Stomach smooth muscle (tissue), 2 donors: ENCODE measurements at regions not wholly inside any gene's neighbourhood (a gene's known extent, or its start where the extent isn't known, plus 50 kb on each side); places are given as distances from the start of the nearest gene placed in this dataset.
"Not testable (repeated sequence)": the region's sequence is repeated elsewhere in the genome, so short reads cannot be mapped to it uniquely, and the experiment has no call there.

Source experiments
- H3K27ac ChIP-seq: one replicate; pipeline ENCODE4 v1.7.0; 2013; ENCODE audit warnings: mild to moderate bottlenecking, low read length, inconsistent platforms
- H3K27me3 ChIP-seq, 2 donors: one replicate each; pipeline ENCODE4 v1.7.0; 2013; ENCODE audit warnings: low read length in 2 of 2; ENCODE audit not compliant: insufficient read depth in 2 of 2, control insufficient read depth in 1 of 2
- H3K36me3 ChIP-seq, 2 donors: one replicate each; pipeline ENCODE4 v1.7.0; 2013; ENCODE audit warnings: low read length in 2 of 2; ENCODE audit not compliant: control insufficient read depth in 2 of 2, insufficient read depth in 2 of 2
- H3K4me1 ChIP-seq: one replicate; pipeline ENCODE4 v1.7.0; 2013; ENCODE audit warnings: low read length; ENCODE audit not compliant: control insufficient read depth, insufficient read depth
- H3K4me3 ChIP-seq, 2 donors: one replicate each; pipeline ENCODE4 v1.7.0; 2013; ENCODE audit warnings: low read length in 2 of 2
- H3K9ac ChIP-seq, 2 donors: one replicate each; pipeline ENCODE4 v1.7.0; 2013; ENCODE audit warnings: low read length in 2 of 2, mild to moderate bottlenecking in 1 of 2
- H3K9me3 ChIP-seq, 2 donors: one replicate each; pipeline ENCODE4 v1.7.0; 2013; ENCODE audit warnings: low read length in 2 of 2; ENCODE audit not compliant: control insufficient read depth in 2 of 2
- donor health status: healthy.
- donor health status: Pancreatic carcinoma.

DNA sequence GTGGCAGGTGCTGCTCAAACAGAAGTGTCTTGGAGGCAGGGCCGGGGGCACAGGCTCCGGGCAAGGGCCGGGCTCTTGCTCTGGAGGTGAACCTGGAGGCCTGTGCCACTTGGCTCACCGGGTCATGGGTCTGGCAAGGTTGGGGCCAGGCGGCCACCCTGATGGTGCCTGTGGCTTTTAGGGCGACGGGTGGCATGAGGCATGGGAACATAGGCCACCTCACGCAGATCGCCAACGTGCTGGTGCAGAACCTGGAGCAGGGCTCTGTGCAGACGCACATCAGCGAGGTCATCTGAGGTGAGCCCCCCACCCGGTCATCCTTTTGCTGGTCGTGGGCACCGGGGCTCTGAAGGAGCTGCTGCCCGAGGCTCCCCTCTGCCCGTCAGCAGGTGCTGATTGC lies 202.7 kb downstream of the LIPI start:
- not testable (repeated sequence) for H3K36me3 ChIP-seq, H3K4me1 ChIP-seq, H3K9me3 ChIP-seq, H3K27ac ChIP-seq, H3K9ac ChIP-seq, H3K27me3 ChIP-seq, H3K4me3 ChIP-seq

DNA sequence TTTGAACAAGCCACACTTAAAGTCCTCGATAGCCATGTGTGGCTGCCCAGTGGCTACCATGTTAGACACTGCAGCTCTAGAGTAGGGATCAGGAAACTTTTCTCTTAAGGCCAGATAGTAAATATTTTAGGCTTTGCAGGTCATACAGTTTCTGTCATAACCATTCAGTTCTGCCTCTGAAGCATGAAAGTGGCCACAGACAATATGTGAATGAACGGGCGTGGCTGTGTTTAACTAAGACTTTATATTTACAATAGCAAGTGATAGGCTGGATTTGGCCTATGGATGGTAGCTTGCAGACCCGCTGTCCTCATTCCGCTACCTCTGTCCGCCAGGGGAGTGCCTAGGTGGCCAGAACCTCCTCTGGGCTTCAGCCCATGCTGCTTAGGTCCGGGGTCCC lies 204.6 kb downstream of the LIPI start:
- not testable (repeated sequence) for H3K4me1 ChIP-seq, H3K4me3 ChIP-seq, H3K9ac ChIP-seq, H3K27me3 ChIP-seq, H3K9me3 ChIP-seq, H3K27ac ChIP-seq, H3K36me3 ChIP-seq

- not testable (repeated sequence) for H3K9me3 ChIP-seq, H3K27me3 ChIP-seq, H3K27ac ChIP-seq
Measured at GRCh38 chr21:13986996-13987958, 223.5 kb downstream of the LIPI start.

GRCh38 chr21:13985865-13986863 lies 224.6 kb downstream of the LIPI start:
- not testable (repeated sequence) for H3K9me3 ChIP-seq, H3K27ac ChIP-seq, H3K36me3 ChIP-seq, H3K9ac ChIP-seq, H3K4me1 ChIP-seq, H3K27me3 ChIP-seq, H3K4me3 ChIP-seq

More at GRCh38 chr21:13986996-13987958, 223.5 kb downstream of the LIPI start:
- not testable (repeated sequence) for H3K4me3 ChIP-seq, H3K4me1 ChIP-seq, H3K9ac ChIP-seq, H3K36me3 ChIP-seq

- H3K9me3 ChIP-seq, H3K4me1 ChIP-seq, H3K27me3 ChIP-seq, H3K9ac ChIP-seq, H3K36me3 ChIP-seq, H3K27ac ChIP-seq, H3K4me3 ChIP-seq: not testable (repeated sequence)
Measured at GRCh38 chr21:13985137-13985864, 225.5 kb downstream of the LIPI start.

- H3K4me1 ChIP-seq, H3K9me3 ChIP-seq, H3K4me3 ChIP-seq, H3K27me3 ChIP-seq, H3K27ac ChIP-seq, H3K36me3 ChIP-seq, H3K9ac ChIP-seq: not testable (repeated sequence)
Measured at GRCh38 chr21:13984728-13985127, 226.0 kb downstream of the LIPI start.

DNA sequence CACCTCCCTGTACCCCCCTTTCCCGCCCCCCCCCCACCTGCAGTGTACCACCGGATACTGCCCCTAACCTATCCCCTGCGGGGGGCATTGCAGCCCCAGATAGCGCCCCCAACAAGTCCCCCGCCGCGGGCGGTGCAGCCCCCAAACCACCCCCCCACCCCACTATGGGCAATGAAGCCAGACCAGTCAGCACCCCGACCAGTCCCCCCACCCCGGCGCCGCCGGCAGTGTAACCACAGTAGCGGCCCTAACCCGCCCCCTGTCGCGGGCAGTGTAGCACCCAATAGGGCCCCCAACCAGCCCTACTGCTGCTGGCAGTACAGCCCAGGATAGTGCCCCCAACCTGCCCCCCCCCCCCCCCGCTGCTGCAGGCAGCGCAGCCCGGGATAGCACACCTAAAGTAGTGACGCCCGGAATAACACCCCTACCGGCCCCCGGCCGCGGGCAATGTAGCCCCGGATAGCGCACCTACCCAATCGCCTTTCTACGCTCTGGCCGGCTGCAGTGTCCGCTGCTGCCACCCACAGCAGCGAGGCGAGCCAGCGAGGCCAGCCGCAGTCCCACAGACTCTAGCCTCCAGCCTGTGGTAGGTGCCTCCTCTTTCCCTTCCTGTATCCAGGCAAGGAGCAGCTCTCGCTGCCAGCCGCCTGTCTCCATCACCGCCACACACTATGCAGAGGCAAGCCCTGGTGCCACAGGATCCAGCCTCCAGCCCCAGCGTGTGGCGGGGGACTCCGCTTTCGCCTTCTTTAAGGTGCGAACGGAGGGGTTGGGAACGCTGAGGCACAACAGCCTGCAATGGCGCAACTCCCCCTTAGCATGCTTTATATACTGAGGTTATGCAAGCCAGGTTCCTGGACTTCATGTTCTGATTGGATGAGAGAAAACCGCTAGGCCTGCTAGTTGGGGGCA lies 229.3 kb downstream of the LIPI start:
- not testable (repeated sequence) for H3K4me1 ChIP-seq, H3K9me3 ChIP-seq, H3K36me3 ChIP-seq, H3K27me3 ChIP-seq, H3K9ac ChIP-seq, H3K4me3 ChIP-seq, H3K27ac ChIP-seq

DNA sequence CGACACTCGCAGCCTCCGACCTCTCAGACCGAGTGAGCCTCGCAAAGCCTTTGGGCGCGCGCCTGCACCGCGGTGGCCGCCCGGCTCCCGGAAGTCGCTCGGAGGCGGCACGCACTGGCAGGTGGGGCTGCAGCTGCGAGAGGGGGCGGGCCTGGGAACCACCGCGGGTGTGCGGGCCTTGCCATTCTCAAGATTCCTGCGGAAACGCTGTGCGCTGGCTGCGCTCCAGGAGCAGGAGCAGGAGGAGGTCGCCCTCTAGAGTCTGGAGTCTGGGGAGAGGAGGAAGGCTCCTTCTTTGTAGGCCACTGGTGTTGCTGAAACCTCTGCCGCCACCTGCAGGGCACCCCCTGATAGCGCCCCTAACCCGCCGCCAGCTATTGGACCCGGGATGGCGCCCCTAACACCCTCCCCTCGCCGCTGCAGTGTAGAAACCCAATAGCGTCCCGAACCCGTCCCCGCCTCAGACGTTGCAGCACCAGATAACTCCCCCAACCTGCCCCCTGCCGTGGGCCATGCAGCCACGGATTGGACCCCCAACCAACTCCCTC lies 230.6 kb downstream of the LIPI start:
- not testable (repeated sequence) for H3K9me3 ChIP-seq, H3K36me3 ChIP-seq, H3K27ac ChIP-seq, H3K9ac ChIP-seq, H3K27me3 ChIP-seq, H3K4me1 ChIP-seq
- H3K4me3 ChIP-seq = peak overlapping the region in 1 of 2 donors; percentile 31

- H3K27ac ChIP-seq, H3K36me3 ChIP-seq, H3K9me3 ChIP-seq, H3K9ac ChIP-seq, H3K4me1 ChIP-seq, H3K27me3 ChIP-seq, H3K4me3 ChIP-seq: not testable (repeated sequence)
Measured at GRCh38 chr21:13979608-13980007, 231.1 kb downstream of the LIPI start.
